A549 (cell line): ENCODE measurements at regions not wholly inside any gene's neighbourhood (a gene's known extent, or its start where the extent isn't known, plus 50 kb on each side); places are given as distances from the start of the nearest gene placed in this dataset.

Experiments
- BCL3 ChIP-seq: fragments of >200 bp; sonication (Bioruptor Twin); formaldehyde crosslinking; IDR thresholded peaks from 3 replicates; pipeline ENCODE4 v1.6.1; 2016
- CTCF ChIP-seq: fragments of >200 bp; sonication (Bioruptor Twin); formaldehyde crosslinking; IDR thresholded peaks from 3 replicates; pipeline ENCODE4 v1.5.1; 2016
- EP300 ChIP-seq, 2 experiments: fragments of >200 bp; sonication (Bioruptor Twin); formaldehyde crosslinking; IDR thresholded peaks; 2 replicates in 1 of 2; 3 replicates in 1 of 2; pipeline ENCODE4 v1.6.1; 2016 to 2017
- HDAC2 ChIP-seq: fragments of 200-600 bp; sonication (generic); IDR thresholded peaks from 2 replicates; pipeline ENCODE4 v1.6.1; 2016
- KDM1A ChIP-seq: fragments of 200-600 bp; sonication (generic); IDR thresholded peaks from 2 replicates; pipeline ENCODE4 v1.6.1; 2016; ENCODE audit warnings: low read depth, mild to moderate bottlenecking
- MAFK ChIP-seq: fragments of 450-650 bp; IDR thresholded peaks from 2 replicates; pipeline ENCODE4 v1.6.1; 2014; ENCODE audit not compliant: partially characterized antibody
- MAZ ChIP-seq: fragments of 150-350 bp; IDR thresholded peaks from 2 replicates; pipeline ENCODE4 v1.6.1; 2014; ENCODE audit warnings: antibody characterized with exemption, low read depth, low read length, borderline replicate concordance
- POLR2AphosphoS2 ChIP-seq: conservative IDR thresholded peaks from 2 replicates; pipeline ENCODE4 v1.6.1; 2012; ENCODE audit warnings: low read length, improper control_type of control experiment, inconsistent platforms
- SREBF2 ChIP-seq: fragments of 450-650 bp; IDR thresholded peaks from 2 replicates; pipeline ENCODE4 v1.6.1; 2014; ENCODE audit warnings: mild to moderate bottlenecking, moderate library complexity
- ZFP36 ChIP-seq: fragments of 450-650 bp; IDR thresholded peaks from 2 replicates; pipeline ENCODE4 v1.6.1; 2014; ENCODE audit warnings: borderline replicate concordance; ENCODE audit not compliant: partially characterized antibody

GRCh38 chr1:82840192-82840591 is 1039.5 kb downstream of the ADGRL2 start:
- TF ChIP-seq HDAC2 (no peak), KDM1A (no peak), MAFK (no peak), CTCF (no peak), POLR2AphosphoS2 (no peak), MAZ (no peak), SREBF2 (no peak), BCL3 (no peak), EP300 (IDR thresholded peaks at IDR 0.05) (no peak), ZFP36 (no peak)
